ENCODE measurements at regions not wholly inside any gene's neighbourhood (a gene's known extent, or its start where the extent isn't known, plus 50 kb on each side); places are given as distances from the start of the nearest gene placed in this dataset.

DNA sequence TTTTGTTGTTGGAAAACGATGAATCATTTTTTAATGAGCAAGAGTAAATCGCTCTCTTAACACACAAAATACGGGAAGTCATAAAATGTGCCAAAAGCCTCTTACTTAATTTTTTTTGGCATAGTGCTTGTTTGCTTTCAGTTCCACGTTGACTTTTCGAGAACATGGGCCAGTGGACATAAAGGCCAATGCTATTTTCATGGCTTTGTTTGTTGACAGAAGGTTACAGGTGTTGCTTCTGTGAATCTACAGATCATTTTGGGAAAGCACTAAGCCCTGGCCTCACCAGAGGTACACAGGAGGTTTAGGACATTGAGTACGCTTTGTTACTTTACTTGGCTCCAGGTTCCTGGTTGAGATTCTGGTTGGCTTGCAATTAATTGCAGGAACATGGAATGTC is 199.4 kb upstream of the HMCN1 start:
- TF ChIP-seq, protein P1, sequence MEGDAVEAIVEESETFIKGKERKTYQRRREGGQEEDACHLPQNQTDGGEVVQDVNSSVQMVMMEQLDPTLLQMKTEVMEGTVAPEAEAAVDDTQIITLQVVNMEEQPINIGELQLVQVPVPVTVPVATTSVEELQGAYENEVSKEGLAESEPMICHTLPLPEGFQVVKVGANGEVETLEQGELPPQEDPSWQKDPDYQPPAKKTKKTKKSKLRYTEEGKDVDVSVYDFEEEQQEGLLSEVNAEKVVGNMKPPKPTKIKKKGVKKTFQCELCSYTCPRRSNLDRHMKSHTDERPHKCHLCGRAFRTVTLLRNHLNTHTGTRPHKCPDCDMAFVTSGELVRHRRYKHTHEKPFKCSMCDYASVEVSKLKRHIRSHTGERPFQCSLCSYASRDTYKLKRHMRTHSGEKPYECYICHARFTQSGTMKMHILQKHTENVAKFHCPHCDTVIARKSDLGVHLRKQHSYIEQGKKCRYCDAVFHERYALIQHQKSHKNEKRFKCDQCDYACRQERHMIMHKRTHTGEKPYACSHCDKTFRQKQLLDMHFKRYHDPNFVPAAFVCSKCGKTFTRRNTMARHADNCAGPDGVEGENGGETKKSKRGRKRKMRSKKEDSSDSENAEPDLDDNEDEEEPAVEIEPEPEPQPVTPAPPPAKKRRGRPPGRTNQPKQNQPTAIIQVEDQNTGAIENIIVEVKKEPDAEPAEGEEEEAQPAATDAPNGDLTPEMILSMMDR (IDR thresholded peaks at IDR 0.05) = no peak
- Mint-ChIP-seq H3K4me3 (ENCODE audit: unreplicated experiment) (no peak overlapping the region), H3K27me3 (ENCODE audit: low read depth) (no peaks in the 10 kb centered on the region), H3K9me3 (ENCODE audit: low read depth) (peaks cover 4% of the 10 kb centered on the region), H3K27ac (ENCODE audit: unreplicated experiment) (no peak overlapping the region), H3K36me3 (ENCODE audit: low read depth) (peaks cover 4% of the 10 kb centered on the region), H3K4me1 (ENCODE audit: low read depth) (peaks cover 9% of the 10 kb centered on the region)
- no peak for DNase-seq (ENCODE audit: low spot score)

DNA sequence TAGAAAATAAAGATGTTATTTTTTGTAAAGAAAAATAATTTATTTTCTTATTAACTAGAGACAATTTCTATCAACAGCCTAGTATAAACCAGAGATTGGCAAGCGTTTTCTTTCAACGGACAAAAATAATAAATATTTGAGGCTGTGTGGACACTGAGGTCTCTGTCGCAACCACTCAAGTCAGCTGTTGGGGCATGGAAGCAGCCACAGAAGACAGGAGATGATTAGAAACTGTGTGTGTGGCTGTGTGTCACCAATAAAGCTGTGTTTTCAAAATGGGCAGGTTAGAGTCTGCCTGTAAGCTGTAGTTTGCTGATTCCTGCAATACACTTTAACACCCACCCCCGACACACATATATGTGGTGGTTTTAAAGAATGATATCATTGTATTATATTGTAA is 200.6 kb upstream of the HMCN1 start:
- peaks cover 6% of the 10 kb centered on the region for H3K4me1 Mint-ChIP-seq (ENCODE audit: low read depth)
- H3K36me3 Mint-ChIP-seq (ENCODE audit: low read depth) = peaks cover 4% of the 10 kb centered on the region
- DNase-seq (ENCODE audit: low spot score) = no peak
- no peak overlapping the region for H3K4me3 Mint-ChIP-seq (ENCODE audit: unreplicated experiment)
- TF ChIP-seq, protein P1 (IDR thresholded peaks at IDR 0.05) = no peak
- no peaks in the 10 kb centered on the region for H3K27me3 Mint-ChIP-seq (ENCODE audit: low read depth)
- peaks cover 4% of the 10 kb centered on the region for H3K9me3 Mint-ChIP-seq (ENCODE audit: low read depth)
- no peak overlapping the region for H3K27ac Mint-ChIP-seq (ENCODE audit: unreplicated experiment)

DNA sequence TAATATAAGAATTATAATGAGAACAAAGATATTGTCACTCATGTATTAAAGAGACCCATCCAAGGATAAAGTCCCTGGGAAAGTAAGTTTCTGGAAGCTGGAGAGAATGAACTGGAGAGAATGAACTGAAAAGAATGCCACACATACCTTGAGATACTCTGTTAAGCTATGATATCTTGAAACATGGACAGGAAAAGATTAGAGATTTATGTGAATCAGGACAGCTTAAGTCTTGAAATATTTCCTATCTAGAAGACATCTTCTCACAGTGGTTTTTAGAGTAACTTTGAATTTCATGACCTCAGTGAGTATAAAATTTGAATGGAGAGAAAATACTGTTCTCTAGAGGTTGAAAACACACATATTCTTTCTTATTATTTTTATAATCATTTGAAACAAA is 201.3 kb upstream of the HMCN1 start:
- H3K36me3 Mint-ChIP-seq (ENCODE audit: low read depth) = peaks cover 4% of the 10 kb centered on the region
- H3K4me1 Mint-ChIP-seq (ENCODE audit: low read depth) = peaks cover 6% of the 10 kb centered on the region
- no peak overlapping the region for H3K4me3 Mint-ChIP-seq (ENCODE audit: unreplicated experiment)
- DNase-seq (ENCODE audit: low spot score) = no peak
- TF ChIP-seq, protein P1 (IDR thresholded peaks at IDR 0.05) = no peak
- H3K27me3 Mint-ChIP-seq (ENCODE audit: low read depth) = no peaks in the 10 kb centered on the region
- H3K9me3 Mint-ChIP-seq (ENCODE audit: low read depth) = peaks cover 4% of the 10 kb centered on the region
- H3K27ac Mint-ChIP-seq (ENCODE audit: unreplicated experiment) = no peak overlapping the region

DNA sequence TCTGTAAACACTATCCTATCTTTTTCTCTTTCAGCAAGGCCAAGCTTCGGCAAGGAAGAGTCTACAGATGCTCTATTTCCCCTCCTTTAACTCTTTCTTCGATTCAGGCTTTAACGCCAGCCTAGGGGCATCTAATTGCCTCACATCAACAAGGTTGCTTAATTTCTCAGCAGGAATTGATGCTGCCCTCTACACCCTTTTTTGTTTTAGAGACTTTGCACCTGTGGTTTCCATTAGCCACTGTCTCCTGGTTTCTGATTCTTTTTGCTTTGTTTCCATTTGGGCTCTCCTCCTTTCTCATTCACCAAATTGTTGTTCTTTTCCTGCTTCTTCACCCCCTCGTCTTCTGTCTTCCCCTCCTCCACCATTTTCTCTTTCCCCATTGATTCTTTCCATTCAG is 202.4 kb upstream of the HMCN1 start:
- H3K4me3 Mint-ChIP-seq (ENCODE audit: unreplicated experiment) = no peak overlapping the region
- peaks cover 1% of the 10 kb centered on the region for H3K36me3 Mint-ChIP-seq (ENCODE audit: low read depth)
- H3K27me3 Mint-ChIP-seq (ENCODE audit: low read depth) = no peaks in the 10 kb centered on the region
- peaks cover 6% of the 10 kb centered on the region for H3K4me1 Mint-ChIP-seq (ENCODE audit: low read depth)
- DNase-seq (ENCODE audit: low spot score) = no peak
- no peaks in the 10 kb centered on the region for H3K9me3 Mint-ChIP-seq (ENCODE audit: low read depth)
- TF ChIP-seq, protein P1 (IDR thresholded peaks at IDR 0.05) = no peak
- H3K27ac Mint-ChIP-seq (ENCODE audit: unreplicated experiment) = no peak overlapping the region

DNA sequence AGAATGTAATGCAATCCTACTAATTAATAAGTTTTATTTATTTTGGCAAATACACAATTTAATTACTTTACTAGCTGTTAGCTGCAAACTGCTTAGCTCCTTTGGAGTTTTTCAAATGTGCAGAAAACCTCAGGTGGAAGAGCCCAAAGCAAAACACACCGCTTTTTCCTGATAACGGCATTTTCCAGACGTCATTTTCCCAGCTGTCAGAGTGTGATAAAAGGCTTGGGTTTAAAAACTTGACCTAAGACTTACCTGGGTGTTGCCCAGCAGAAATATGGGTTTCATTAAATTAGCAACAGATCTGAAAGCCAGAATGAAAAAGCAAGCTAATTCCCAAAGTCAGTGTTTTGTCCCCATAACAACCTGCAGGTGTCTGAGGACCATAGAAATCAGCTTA is 204.0 kb upstream of the HMCN1 start:
- Mint-ChIP-seq H3K36me3 (ENCODE audit: low read depth) (no peaks in the 10 kb centered on the region), H3K4me1 (ENCODE audit: low read depth) (peaks cover 6% of the 10 kb centered on the region), H3K4me3 (ENCODE audit: unreplicated experiment) (no peak overlapping the region), H3K27me3 (ENCODE audit: low read depth) (no peaks in the 10 kb centered on the region), H3K27ac (ENCODE audit: unreplicated experiment) (no peak overlapping the region), H3K9me3 (ENCODE audit: low read depth) (no peaks in the 10 kb centered on the region)
- no peak for DNase-seq (ENCODE audit: low spot score)
- TF ChIP-seq, protein P1 (IDR thresholded peaks at IDR 0.05) = no peak
